8988T (cell line): ENCODE measurements at regions not wholly inside any gene's neighbourhood (a gene's known extent, or its start where the extent isn't known, plus 50 kb on each side); places are given as distances from the start of the nearest gene placed in this dataset.
"Not testable (repeated sequence)": the region's sequence is repeated elsewhere in the genome, so short reads cannot be mapped to it uniquely, and the experiment has no call there.

Experiments
- DNase-seq: peaks from one replicate; pipeline ENCODE4 v3.0.0; 2011

DNA sequence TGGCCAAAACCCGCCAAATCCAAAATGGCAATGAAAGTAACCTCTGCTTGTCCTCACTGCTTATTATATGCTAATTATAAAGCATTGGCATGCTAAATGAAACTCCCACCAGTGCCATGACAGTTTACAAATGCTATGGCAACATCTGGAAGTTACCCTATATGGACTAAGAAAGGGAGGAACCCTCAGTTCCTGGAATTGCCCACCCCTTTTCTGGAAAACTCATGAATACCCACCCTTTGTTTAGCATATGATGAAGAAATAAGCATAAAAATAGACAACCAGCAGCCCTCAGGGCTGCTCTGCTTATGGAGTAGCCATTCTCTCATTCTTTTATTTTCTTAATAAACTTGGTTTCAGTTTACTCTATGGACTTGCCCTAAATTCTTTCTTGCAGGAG is 269.8 kb downstream of the OLFM4 start:
- no peak for DNase-seq

DNA sequence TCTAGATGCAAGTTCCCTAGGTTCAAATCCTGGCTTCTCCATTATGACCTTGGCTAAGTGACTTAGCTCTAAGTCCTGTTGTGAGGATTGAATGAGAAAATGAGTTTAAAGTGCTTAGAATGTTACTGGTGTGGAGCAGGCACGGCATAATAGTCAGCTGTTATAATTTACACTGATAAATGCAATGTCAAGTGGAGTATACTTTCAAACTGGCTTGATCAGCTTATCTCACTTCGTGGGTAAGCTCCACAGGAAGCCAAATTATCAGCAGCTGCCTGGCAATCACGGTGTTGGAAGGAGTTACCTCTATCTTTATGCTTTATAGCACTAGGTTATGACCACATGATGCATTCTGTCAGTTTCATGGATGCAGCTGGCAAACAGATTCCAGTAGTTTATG is 272.8 kb downstream of the OLFM4 start:
- no peak for DNase-seq

DNA sequence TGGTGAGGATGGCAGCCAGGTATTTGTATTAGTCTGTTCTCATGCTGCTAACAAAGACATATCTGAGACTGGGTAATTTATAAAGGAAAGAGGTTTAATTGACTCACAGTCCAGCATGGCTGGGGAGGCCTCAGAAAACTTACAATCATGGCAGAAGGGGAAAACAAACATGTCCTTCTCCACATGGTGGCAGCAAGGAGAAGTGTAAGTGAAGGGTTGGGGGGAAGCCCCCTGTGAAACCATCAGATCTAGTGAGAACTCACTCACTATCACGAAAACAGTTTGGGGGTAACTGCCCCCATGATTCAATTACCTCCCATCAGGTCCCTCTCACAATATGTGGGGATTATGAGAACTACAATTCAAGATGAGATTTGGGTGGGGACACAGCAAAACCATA is 276.8 kb downstream of the OLFM4 start:
- not testable (repeated sequence) for DNase-seq

DNA sequence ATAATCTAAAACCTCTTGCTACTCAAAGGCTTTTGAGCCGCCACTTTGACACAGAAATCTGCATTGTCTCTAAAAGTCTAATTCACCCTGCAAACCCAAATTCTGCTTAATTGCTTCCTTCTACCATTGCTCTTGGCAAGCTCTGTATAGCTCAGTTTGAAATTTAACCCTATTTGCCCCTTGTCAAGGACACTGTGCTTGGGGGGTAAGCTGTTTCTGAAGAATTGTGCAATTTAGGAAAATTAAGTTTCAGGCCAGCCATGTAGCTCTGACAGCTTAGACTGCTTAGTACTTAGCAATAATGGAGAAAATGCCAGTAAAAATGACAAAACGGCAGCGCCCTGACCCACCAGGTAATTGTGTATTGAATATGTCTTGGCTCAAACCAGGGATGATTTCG is 282.2 kb downstream of the OLFM4 start:
- DNase-seq: no peak

DNA sequence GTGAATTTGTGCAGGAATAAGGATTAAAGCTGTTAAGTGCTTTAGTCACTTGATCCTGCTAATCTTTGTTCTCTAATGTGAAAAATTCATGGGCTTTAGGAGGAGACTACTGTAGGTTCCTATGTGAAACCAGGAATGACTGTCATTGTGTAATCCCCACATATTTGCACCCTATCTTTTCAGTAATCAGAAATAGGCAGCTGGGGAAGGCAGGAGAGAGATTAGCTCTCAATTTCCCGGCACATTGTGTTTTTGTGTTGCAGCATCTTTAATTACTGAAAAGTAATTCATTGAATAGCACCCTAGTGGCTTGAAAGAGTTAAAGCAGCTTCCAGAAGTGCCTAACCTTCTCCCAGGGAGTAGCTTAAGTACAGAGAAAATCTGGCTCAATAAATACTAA is 282.9 kb downstream of the OLFM4 start:
- no peak for DNase-seq

DNA sequence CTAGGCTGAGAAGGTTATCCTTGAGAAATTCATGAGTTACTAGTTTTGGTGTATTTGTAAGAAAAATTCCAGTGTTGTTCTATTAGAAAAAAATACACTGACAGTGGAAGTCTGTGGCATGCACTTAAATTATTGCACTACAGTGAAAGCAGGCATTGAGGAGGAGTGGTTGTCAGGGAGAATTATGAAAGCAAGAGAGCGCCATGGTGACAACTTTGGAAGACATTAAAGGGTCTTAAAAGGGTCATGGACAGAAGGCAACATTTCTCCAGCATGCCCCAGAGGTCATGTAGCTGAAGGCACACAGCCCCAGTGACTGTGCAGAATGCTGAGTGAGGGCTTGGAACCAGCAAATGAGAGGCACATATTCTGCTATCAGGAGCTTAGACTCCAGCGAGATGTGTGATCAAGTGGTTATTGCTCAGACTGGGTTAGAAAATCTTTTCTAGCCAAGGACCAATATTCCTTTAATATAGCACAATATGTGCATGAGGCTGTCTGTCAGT is 292.7 kb downstream of the OLFM4 start:
- no peak for DNase-seq

DNA sequence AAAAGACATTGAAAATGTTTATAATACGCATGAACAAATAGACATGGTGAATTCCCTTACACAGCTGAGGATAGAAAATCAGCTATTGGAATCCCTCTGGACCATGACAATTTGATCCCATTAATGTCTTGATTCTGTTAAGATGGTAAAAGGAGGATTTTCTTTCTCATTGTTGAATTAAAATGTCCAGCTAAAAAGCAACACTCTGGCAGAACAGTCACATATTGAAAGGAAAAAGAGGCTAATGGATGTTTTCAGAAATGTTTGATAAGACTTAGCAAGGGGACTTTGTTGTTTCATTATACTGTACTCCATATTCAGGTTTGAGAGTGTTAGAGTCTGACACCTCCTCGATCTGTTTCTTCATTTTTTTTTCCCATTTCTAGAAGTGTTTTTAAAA is 296.0 kb downstream of the OLFM4 start:
- no peak for DNase-seq

DNA sequence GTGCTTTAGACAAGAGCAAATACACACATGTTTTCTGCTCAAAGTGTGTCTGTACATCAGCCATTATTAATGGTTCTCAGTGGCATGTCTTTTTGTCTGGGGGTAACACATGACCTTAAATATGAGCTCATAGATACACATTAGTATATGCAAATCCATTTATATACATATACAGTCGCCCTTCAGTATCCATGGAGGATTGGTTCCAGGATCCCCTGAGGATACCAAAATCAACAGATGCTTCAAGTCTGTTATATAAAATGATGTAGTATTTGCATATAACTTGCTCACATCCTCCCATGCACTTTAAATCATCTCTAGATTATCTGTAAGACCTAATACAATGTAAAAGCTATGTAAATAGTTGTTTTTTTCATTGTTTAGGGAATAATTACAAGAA is 298.1 kb downstream of the OLFM4 start:
- DNase-seq: no peak

DNA sequence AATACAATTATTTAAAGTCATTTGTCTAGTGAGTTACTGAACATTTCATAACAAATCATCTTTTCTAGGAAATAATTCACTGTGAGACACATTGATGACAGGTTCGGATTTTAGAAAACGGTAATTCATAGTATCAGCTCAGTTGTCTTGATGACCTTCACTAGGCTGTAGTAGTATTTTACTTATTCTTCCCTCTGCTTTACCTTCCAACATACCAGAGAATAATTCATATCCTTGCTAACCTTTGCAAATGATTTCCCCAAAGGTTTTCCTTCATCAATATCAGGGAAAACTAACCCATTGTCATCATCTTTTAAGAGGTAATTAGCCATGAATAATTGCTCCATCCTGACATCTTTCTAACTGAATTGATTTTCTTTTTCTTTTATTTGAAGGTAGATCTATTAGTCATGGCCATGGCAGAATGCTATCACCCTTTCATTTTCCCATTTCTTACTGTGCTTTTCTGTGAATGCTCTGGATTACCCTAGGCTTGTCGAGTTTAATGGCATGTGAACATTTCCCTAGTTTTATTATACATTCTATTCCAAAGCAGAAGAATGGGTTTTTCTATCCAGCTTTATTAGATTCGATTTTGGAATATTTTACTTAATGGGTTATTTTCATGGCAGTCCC is 299.2 kb downstream of the OLFM4 start:
- no peak for DNase-seq

DNA sequence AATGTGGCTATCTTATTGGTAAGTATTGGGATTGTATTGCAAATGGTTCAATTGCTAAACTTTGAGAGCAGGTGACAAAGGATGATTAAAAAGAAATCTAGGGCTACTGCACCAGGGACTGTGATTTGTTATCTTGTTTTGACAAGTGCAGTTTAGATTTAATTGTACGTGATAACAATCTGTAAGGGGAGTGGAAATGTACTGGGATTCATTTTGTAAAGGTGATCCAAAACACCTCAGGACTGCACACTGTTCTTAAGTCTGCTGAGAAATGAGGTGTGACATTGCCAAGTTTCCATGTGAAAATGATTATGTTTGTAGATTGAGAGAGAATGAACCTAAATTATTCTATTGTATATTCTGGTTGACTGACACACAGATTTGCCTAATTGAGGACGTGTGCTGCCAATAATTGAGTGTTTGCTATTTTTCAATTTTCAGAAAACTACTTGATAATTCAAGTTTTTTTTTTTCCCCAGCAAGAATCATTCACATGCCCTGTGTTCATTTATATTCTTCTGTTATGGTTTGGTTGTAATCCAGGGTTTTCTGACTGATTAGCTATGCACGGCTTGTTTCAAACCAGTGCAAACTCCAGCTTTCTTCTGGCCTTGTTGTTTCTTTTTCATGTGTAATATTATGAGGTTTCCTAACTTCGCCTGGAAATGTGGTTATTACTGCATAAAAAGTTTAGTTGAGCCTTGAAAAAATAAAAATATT is 308.0 kb downstream of the OLFM4 start:
- DNase-seq: no peak

DNA sequence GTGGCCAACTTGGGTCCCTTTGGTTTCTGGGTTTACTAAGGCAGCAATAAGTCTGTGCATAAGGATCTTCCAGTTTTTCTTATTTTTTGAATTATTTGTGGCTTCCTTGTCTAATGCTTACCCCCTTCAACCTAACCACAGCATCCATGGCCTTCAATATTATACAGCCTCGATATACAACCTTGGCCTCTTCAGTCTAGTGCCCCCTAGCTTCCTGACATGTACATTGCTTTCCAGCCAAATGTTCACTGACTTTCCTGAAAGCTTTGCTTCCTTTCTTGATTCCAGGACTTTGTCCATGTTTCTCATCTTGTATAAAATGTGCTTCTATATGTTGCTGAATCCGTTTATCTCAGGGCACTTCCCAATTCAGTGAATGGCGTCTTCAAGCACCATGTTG is 310.1 kb downstream of the OLFM4 start:
- no peak for DNase-seq

DNA sequence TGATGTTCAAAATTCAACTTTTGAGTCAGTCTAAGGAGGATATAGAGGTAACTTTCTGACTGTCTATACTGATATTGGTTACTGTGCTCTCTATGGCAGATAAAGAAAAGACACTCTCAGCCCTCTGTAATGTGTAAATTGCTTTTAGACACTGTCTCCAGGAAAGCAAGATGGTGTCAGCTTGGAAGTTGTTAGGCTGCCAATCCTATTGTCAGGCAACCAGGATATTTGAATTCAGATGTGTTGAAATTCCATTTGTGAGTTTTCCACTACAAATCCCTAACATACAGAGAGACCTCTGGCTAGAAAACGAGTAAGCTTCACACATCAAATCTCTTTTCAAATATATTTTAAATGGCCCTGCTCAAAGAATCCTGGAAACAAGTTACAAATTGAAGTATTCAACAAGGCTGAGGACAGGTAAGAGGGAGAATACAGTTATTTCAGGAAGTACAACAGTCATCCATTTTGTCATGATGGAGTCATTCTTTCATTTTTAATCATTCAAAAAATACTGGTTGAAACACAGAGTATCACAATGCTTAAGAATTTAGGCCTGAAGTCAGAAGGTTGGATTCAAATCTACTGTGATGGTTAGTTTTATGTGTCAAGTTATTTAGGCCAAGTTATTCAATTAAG is 312.0 kb downstream of the OLFM4 start:
- DNase-seq: no peak

DNA sequence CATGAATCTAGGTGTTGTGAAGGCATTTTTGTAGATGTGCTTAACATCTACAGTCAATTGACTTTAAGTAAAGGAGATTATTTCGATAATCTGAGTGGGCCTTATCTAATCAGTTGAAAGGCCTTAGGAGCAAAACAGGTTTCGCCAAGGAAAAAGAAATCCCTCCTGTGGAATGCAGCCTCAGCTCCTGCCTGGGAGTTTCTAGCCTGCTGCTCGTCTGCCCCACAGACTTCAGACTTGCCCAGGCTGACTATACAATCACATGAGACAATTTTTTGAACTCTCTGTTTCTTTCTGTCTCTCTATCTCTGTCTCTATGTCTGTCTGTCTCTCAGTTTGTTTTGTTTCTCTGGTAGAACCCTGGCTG is 312.5 kb downstream of the OLFM4 start:
- DNase-seq: no peak

DNA sequence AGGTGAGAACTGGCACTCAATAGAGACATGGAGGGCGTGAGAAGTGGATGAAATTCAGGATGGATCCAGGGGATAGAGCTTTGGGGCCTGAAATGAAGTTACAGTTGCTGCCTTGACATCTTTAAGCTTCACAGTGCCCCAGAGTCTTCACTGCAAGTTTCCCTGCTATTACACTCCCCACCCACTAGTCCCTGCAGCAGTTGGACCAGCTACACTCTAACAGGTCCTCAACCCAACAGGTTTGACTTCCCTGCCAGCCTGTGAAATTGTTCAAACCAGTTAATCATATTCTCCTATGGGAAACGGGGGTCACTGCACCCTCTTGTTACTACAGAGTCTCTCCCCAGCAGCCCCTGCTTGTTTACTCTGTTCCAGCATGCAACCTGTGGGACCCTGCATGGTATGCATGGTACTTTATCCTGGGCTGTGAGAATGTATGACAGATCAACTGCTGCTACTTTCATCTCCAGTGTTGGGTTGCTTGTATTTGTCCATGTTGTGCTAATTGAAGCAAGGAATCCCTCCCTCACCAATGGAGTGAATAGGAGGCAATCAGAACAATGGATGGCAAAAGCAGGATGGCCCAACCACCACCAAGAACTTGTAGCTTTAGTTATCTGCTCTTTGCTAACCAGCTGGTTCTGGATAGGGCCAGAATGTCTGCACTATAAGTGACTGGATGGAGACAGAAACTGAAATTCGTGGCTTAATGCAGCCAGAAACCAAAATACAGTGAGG is 314.2 kb downstream of the OLFM4 start:
- DNase-seq: no peak

DNA sequence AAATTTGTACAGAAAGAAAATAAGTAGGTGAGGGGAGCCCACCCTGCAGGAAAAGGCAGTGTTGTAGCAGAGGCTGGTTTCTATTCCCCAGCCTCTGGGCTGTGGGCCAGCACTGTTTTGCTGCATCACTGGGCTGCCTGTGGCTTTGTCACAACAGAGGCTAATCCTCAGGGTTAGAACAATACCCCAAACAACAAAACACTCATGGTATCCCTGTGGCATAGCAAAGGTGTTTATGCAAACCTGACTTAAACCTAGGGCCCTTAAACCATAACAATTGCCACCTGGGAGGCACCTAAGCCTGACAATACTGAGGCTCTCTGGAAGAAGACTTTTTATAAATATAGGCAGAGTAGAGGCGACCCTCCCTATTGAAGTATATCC is 314.7 kb downstream of the OLFM4 start:
- DNase-seq: no peak

DNA sequence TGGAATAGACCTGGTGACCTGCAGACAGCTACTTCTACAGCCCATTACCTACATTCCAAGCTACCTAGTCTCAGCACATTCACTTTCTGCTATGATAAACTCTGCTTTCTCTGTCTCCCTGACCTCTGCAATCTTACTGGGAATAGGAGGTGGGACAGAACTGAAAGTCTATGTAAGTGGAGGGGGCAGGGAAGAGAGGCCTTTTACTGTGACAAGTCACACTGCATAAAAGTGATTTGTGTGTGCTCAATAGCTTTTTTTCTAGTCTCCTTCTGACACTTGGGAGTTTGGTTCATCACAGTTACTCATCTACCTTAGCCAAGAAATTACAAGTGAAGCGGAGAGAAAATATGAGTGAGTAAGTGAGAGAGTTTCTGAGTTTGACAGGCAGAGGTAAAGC is 322.4 kb downstream of the OLFM4 start:
- no peak for DNase-seq

DNA sequence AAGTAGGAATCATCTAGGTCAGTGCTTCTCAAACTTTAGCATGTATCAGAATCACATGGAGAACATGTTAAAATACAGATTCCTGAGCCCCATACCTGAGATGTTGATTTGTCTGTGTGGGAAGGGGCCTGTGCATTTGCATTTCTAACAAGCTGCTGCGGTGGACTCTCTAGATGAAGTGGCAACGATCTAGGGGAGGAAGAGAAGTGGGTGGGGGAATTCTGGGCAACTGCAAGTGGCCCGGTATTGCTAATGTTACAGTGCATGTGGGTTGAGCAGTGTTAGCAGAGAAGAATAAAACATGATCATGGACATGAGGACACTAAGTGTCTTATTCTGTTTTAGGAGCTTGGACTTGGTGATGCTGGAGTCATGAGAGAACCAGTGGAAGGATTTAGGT is 329.0 kb downstream of the OLFM4 start:
- DNase-seq: no peak

DNA sequence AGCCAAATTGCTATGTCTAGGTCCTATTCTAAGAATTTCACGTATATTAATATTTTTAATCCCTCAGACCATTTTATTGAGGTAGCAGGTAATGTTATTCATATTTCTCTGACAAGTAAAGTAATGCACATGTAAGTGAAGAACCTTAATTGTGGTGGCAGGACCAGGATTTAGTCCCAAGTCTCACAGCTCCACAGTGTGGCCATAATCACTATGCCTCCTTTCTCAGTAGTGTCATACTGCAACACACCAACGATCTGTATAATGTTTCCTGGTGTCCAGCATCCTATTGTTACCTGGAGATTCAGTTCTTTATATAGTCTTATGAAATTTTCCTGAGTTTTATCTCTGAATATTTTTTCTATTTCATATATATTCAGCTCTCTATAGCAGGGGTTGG is 340.3 kb downstream of the OLFM4 start:
- no peak for DNase-seq

DNA sequence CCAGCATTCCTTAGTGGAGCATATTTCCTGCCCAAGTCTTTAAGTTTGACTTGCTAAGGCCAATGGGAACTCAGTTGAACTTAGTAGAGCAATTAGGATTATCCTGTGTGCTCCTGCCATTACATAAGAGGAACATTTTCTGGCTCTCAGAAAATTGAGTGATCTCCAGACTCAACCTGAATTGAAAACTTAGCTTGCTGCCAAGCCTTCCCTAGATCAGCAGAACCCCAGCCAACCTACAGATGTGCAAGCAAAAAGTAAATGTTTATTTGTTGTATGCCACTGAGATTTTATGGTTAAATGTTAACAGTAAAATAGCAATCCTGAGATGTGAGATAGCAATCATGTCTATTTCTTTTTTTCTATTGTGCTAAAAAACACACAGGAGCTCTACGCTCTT is 350.9 kb downstream of the OLFM4 start:
- DNase-seq: no peak

DNA sequence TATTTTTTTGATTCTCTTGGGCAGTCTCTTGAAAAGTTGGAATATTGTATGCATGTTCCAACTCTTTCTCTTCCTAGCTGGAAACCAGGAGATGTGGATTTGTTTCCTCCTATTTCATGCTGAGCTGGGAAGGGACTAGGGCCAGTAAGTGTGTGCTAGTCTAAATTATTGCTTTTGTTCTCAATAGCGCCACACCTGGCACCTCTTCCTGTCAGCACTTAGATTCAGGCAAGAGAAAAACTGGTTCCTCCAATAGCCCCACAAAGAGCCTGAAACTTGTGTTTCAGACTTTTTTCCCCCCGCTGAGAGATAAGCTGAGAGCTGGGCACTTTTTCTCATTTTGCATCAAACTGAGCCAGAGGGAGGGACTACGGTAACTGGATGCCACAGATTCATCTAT is 353.4 kb downstream of the OLFM4 start:
- no peak for DNase-seq

DNA sequence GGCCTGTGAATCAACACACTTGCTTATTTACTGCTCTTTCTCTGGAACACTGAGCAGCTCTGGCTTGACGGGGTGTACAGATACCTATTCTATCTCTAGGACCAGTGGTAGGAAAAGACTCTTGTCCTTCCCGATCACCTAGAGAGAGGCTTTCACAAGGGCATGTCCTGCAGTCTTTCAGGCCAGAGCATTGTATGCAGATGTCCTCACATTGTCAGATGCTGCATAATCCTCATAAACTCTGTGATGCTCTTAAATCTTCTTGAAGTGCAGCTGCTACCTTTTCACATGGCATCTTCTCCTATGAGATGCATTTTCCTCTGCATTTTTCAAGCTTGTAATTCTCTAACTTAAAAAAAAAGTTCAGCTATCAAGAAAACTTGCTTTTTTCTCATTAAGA is 369.4 kb downstream of the OLFM4 start:
- no peak for DNase-seq

DNA sequence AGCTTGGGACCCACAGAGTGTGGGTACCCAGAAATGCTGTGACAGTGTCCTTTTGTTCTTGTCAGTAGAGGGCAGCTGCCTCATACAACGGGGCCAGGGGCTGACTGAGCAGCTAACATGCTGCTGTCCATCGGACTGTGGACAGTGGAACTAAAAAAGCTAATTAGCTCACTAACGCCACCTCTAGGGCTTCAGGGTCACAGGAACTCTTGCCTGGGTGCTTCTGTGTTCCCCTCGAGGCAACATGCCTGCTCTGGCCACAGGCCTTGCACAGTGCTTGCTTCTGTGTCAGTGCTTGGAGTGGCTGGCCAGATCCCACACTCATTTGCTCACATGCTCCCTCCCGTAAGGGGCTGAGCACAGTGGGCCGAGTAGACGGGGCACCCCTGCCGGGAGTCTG is 377.0 kb downstream of the OLFM4 start:
- DNase-seq: no peak

DNA sequence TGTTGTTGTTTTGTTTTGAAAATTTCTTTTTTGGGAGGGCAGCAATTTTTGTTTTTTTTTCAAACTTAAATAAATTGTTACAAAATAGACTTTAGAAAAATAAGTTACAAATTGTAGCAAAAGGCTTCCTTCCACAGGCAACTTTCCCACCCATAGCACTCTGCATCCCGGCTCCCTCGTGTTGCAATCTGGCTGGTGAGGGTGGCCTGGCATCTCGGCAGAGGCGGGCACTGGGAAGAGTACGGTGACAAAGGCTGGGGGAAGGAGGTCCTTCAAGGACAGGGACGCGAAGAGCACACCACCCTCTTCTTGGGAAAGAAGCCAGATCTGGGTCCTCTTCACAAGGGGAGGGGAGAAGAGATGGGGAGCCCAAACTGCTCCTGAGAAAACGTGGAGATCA is 379.7 kb downstream of the OLFM4 start:
- DNase-seq: no peak
